ENCODE measurements at regions not wholly inside any gene's neighbourhood (a gene's known extent, or its start where the extent isn't known, plus 50 kb on each side); places are given as distances from the start of the nearest gene placed in this dataset.

DNA sequence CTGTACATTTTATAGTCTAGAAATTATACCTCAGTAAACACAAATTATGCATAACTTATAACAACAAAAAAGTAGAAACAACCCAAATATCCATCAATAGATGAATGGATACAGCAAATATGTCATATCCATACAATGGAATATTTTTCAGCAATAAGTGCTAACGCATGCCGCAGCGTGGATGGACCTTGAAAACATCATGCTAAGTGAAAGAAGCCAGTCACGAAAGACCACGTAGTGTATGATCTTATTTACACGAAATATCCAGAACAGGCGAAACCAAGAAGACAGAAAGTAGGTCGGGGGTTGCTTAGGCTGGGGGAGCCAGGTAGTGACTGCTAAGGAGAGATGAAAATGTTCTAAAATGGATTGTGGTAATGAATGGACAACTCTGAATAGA is 167.1 kb upstream of the MYCN start:
- no peak overlapping the region for H3K4me3 ChIP-seq (replicated peaks; ENCODE audit: low read depth, low read length)
- no peak for TF ChIP-seq CTCF (IDR thresholded peaks at IDR 0.05; ENCODE audit: low read depth, low read length, missing control alignments)
- no peak for DNase-seq (ENCODE audit: extremely low read depth, low read depth)

GRCh38 chr2:15773846-15774245 is 166.5 kb upstream of the MYCN start:
- no peak overlapping the region for H3K4me3 ChIP-seq (replicated peaks; ENCODE audit: low read depth, low read length)
- DNase-seq (ENCODE audit: extremely low read depth, low read depth) = no peak
- no peak for TF ChIP-seq CTCF (IDR thresholded peaks at IDR 0.05; ENCODE audit: low read depth, low read length, missing control alignments)

DNA sequence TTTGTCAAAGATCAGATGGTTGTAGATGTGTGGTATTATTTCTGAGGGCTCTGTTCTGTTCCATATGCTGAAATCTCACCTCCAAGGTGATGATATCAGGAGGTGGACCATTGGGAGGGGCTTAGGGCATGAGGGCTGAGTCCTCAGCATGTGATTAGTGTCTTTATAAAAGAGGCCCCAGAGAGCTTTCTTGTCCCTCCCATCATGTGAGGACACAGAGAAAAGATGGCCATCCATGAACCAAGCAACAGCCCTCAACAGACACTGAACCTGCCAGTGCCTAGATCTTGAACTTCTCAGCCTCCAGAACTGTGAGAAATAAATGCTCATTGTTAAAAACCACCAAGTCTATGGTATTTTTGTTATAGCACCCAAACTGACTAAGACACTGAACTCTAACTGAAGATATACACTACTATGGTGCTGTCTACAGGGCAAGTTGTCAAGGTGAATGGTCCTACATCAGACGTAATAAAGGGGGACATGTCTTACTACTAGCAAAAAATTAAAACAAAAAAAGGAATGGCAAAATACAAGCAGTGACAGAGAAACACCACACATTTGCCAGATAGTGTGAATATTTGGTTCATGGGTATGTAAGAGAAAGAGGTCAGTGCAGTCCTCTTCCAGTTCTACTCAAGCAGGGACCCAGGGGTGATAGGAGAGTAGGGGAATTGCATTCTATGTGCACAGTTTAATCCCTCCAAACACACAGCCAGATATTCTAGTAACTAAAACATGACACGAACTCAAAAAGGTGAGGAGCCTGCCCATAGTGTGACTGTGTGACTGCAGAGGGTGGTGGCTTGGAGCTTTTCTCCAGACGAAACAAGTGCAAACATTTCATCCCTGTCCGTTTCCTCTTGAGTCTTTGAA is 164.4 kb upstream of the MYCN start:
- TF ChIP-seq CTCF (IDR thresholded peaks at IDR 0.05; ENCODE audit: low read depth, low read length, missing control alignments) = no peak
- DNase-seq (ENCODE audit: extremely low read depth, low read depth) = no peak
- no peak overlapping the region for H3K4me3 ChIP-seq (replicated peaks; ENCODE audit: low read depth, low read length)

DNA sequence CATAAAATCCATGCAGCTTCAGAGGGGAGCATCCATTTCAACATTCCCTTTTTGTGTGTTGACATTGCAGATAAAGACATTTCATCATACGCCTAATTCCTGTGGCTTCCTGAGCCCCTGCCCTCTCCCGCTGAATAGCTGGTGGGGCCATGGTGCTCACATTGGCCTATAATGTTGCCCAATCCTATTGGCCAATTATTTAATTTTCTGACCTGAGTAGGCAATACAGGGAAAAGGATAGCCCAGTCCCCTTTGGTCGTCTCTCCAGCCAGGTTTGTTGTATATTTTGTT is 163.8 kb upstream of the MYCN start:
- no peak overlapping the region for H3K4me3 ChIP-seq (replicated peaks; ENCODE audit: low read depth, low read length)
- no peak for TF ChIP-seq CTCF (IDR thresholded peaks at IDR 0.05; ENCODE audit: low read depth, low read length, missing control alignments)
- no peak for DNase-seq (ENCODE audit: extremely low read depth, low read depth)

DNA sequence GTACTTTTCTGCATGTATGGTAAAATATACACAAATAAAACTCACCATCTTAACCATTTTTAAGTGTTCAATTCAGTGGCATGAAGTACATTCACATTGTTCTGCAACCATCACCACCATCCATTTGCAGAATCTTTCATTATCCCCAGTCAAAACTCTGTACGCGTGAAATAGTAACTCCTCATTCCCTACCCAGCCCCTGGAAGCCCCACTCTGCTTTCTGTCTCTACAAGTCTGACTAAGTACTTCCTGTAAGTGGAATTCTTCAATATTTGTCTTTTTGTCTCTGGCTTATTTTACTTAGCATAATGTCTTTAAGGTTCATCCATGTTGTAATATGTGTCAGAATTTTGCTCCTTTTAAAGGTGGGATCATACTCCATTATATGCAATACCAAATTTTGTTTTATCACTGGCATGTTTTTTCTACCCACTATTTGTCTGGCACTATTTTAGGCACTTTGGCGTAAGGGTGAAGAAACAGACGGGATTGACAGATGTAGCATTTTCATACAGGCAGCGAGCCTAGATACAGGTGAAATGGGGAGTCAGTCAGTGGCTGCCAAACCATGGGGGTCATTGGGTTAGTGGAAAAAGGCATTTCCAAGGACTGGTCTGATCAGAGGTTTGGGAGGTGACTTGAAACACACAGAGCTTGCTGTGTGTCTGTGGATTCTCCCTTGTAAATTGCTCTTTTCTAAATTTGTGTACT is 163.2 kb upstream of the MYCN start:
- no peak for DNase-seq (ENCODE audit: extremely low read depth, low read depth)
- H3K4me3 ChIP-seq (replicated peaks; ENCODE audit: low read depth, low read length) = no peak overlapping the region
- TF ChIP-seq CTCF (IDR thresholded peaks at IDR 0.05; ENCODE audit: low read depth, low read length, missing control alignments) = no peak

DNA sequence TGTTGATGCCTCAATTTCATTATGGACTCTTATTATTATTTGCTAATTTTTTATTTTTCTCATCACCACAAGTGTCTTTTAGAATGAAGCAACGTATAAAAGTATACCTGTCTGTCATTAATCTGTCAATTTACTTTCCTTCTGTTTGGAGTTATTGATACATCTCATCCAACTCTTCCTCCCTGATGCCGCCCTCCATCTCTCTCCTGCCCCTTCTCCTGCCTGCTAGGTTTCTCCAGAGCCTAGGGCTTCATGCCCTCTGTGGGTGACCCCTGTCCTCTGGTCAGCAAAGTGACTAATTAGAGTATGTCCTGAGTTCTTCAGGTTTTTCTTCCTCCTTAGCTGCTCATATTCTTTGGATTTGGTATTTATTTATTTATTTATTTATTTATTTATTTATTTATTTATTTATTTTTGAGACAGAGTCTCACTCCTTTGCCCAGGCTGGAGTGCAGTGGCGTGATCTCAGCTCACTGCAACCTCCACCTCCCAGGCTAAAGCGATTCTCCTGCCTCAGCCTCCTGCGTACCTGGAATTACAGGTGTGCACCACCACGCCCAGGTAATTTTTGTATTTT is 162.5 kb upstream of the MYCN start:
- H3K4me3 ChIP-seq (replicated peaks; ENCODE audit: low read depth, low read length) = no peak overlapping the region
- no peak for DNase-seq (ENCODE audit: extremely low read depth, low read depth)
- TF ChIP-seq CTCF (IDR thresholded peaks at IDR 0.05; ENCODE audit: low read depth, low read length, missing control alignments) = no peak

All from HFF-Myc (cell line).